ENCODE measurements at regions not wholly inside any gene's neighbourhood (a gene's known extent, or its start where the extent isn't known, plus 50 kb on each side); places are given as distances from the start of the nearest gene placed in this dataset.

GRCh38 chr4:122203407-122203806, 51.3 kb downstream of the BLTP1 start:
- Histone ChIP-seq H3K9me3 (ENCODE audit: control insufficient read depth in 2 of 2, low read length in 2 of 2) (no peaks in the 10 kb centered on the region), H3K4me1 (ENCODE audit: control insufficient read depth, insufficient read depth, low read length) (no peaks in the 10 kb centered on the region), H3K4me3 (ENCODE audit: low read length in 2 of 2) (no peak overlapping the region), H3K27ac (ENCODE audit: low read length) (no peak overlapping the region), H3K9ac (ENCODE audit: low read length in 2 of 2) (no peak overlapping the region), H3K27me3 (ENCODE audit: control insufficient read depth in 1 of 2, insufficient read depth in 2 of 2, low read length in 2 of 2) (no peaks in the 10 kb centered on the region), H3K36me3 (ENCODE audit: control insufficient read depth in 2 of 2, insufficient read depth in 2 of 2, low read length in 2 of 2) (peaks cover 0 to 31% of the 10 kb centered on the region in 2 donors)

DNA sequence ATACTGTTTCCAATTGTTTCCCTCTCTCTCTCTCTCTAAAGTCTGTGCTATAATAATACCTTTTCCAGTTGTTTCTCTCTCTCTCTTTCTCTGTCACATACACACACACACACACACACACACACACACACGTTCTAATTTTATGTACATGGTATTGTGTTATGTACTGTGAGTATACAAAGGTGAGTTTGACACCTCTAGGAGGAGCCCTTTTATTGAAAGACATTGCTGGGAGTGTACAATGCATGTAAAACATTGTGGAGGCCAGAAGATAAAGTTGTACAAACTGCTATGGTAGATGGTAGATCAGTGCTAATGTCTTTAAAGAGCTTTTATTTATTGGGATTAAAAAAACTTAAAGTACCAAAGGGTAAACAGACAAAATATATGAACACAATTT, 53.6 kb downstream of the BLTP1 start:
- Histone ChIP-seq H3K27ac (ENCODE audit: low read length) (no peak overlapping the region), H3K36me3 (ENCODE audit: control insufficient read depth in 2 of 2, insufficient read depth in 2 of 2, low read length in 2 of 2) (peaks cover 5 to 35% of the 10 kb centered on the region in 2 donors), H3K9me3 (ENCODE audit: control insufficient read depth in 2 of 2, low read length in 2 of 2) (no peaks in the 10 kb centered on the region), H3K27me3 (ENCODE audit: control insufficient read depth in 1 of 2, insufficient read depth in 2 of 2, low read length in 2 of 2) (no peaks in the 10 kb centered on the region), H3K9ac (ENCODE audit: low read length in 2 of 2) (no peak overlapping the region), H3K4me3 (ENCODE audit: low read length in 2 of 2) (no peak overlapping the region), H3K4me1 (ENCODE audit: control insufficient read depth, insufficient read depth, low read length) (no peaks in the 10 kb centered on the region)

GRCh38 chr4:122212880-122213279, 60.7 kb downstream of the BLTP1 start:
- no peak overlapping the region for H3K4me3 ChIP-seq (ENCODE audit: low read length in 2 of 2)
- H3K9me3 ChIP-seq (ENCODE audit: control insufficient read depth in 2 of 2, low read length in 2 of 2), result no peaks in the 10 kb centered on the region
- peaks cover 9 to 18% of the 10 kb centered on the region in 2 donors for H3K36me3 ChIP-seq (ENCODE audit: control insufficient read depth in 2 of 2, insufficient read depth in 2 of 2, low read length in 2 of 2)
- no peaks in the 10 kb centered on the region for H3K4me1 ChIP-seq (ENCODE audit: control insufficient read depth, insufficient read depth, low read length)
- no peaks in the 10 kb centered on the region for H3K27me3 ChIP-seq (ENCODE audit: control insufficient read depth in 1 of 2, insufficient read depth in 2 of 2, low read length in 2 of 2)
- no peak overlapping the region for H3K27ac ChIP-seq (ENCODE audit: low read length)
- no peak overlapping the region for H3K9ac ChIP-seq (ENCODE audit: low read length in 2 of 2)

DNA sequence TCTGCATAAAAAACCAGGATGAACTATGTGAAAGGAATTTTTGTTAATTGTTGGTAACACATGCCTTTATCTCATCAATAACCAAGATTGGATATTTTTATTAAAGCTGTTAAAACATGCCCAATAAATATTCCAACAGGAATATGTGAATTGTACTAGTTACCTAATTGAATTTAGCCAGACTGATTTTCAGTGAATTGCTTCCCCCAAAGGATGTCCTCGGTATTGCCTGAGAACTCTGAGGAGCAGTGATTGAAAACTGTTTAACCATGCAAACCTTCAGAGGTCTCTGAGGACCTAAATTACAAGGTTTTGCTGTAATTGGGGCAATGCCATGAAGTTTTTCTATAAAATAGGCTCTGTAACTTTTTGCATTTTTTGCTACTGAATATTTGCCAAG, 66.6 kb downstream of the BLTP1 start:
- no peaks in the 10 kb centered on the region for H3K27me3 ChIP-seq (ENCODE audit: control insufficient read depth in 1 of 2, insufficient read depth in 2 of 2, low read length in 2 of 2)
- H3K9me3 ChIP-seq (ENCODE audit: control insufficient read depth in 2 of 2, low read length in 2 of 2), result no peaks in the 10 kb centered on the region
- H3K4me1 ChIP-seq (ENCODE audit: control insufficient read depth, insufficient read depth, low read length), result no peaks in the 10 kb centered on the region
- no peak overlapping the region for H3K9ac ChIP-seq (ENCODE audit: low read length in 2 of 2)
- peaks cover 8 to 21% of the 10 kb centered on the region in 2 donors for H3K36me3 ChIP-seq (ENCODE audit: control insufficient read depth in 2 of 2, insufficient read depth in 2 of 2, low read length in 2 of 2)
- no peak overlapping the region for H3K4me3 ChIP-seq (ENCODE audit: low read length in 2 of 2)
- no peak overlapping the region for H3K27ac ChIP-seq (ENCODE audit: low read length)

GRCh38 chr4:122219356-122219755, 67.2 kb downstream of the BLTP1 start:
- H3K27ac ChIP-seq (ENCODE audit: low read length), result no peak overlapping the region
- H3K4me1 ChIP-seq (ENCODE audit: control insufficient read depth, insufficient read depth, low read length), result no peaks in the 10 kb centered on the region
- no peaks in the 10 kb centered on the region for H3K27me3 ChIP-seq (ENCODE audit: control insufficient read depth in 1 of 2, insufficient read depth in 2 of 2, low read length in 2 of 2)
- H3K36me3 ChIP-seq (ENCODE audit: control insufficient read depth in 2 of 2, insufficient read depth in 2 of 2, low read length in 2 of 2), result peaks cover 9 to 23% of the 10 kb centered on the region in 2 donors
- no peaks in the 10 kb centered on the region for H3K9me3 ChIP-seq (ENCODE audit: control insufficient read depth in 2 of 2, low read length in 2 of 2)
- H3K9ac ChIP-seq (ENCODE audit: low read length in 2 of 2), result no peak overlapping the region
- no peak overlapping the region for H3K4me3 ChIP-seq (ENCODE audit: low read length in 2 of 2)

- H3K4me1 ChIP-seq (ENCODE audit: control insufficient read depth, insufficient read depth, low read length), result no peaks in the 10 kb centered on the region
- no peaks in the 10 kb centered on the region for H3K27me3 ChIP-seq (ENCODE audit: control insufficient read depth in 1 of 2, insufficient read depth in 2 of 2, low read length in 2 of 2)
- H3K27ac ChIP-seq (ENCODE audit: low read length), result no peak overlapping the region
- H3K9me3 ChIP-seq (ENCODE audit: control insufficient read depth in 2 of 2, low read length in 2 of 2), result no peaks in the 10 kb centered on the region
- H3K4me3 ChIP-seq (ENCODE audit: low read length in 2 of 2), result no peak overlapping the region
- no peak overlapping the region for H3K9ac ChIP-seq (ENCODE audit: low read length in 2 of 2)
- peaks cover 11 to 23% of the 10 kb centered on the region in 2 donors for H3K36me3 ChIP-seq (ENCODE audit: control insufficient read depth in 2 of 2, insufficient read depth in 2 of 2, low read length in 2 of 2)
Observed at GRCh38 chr4:122221322-122221721, 69.2 kb downstream of the BLTP1 start.

DNA sequence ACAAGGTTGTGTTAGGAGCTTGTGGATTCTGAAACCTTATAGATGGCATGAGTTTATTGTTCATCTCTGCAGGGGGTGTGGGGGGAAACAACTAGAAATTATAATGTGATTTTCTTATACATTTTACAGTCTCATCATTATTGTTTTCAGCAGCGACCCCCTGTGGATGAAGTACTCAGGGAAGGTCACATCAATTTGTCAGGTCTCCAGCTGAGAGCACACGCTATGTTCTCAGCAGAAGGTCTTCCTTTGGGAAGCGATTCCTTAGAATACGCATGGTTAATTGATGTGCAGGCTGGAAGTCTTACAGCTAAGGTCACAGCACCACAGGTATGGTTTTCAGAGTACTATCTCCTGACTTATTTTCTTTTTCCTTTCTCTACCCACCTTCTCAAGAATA, 72.2 kb downstream of the BLTP1 start:
- Histone ChIP-seq H3K27ac (ENCODE audit: low read length) (no peak overlapping the region), H3K36me3 (ENCODE audit: control insufficient read depth in 2 of 2, insufficient read depth in 2 of 2, low read length in 2 of 2) (peaks cover 11 to 26% of the 10 kb centered on the region in 2 donors), H3K9me3 (ENCODE audit: control insufficient read depth in 2 of 2, low read length in 2 of 2) (no peaks in the 10 kb centered on the region), H3K4me1 (ENCODE audit: control insufficient read depth, insufficient read depth, low read length) (no peaks in the 10 kb centered on the region), H3K9ac (ENCODE audit: low read length in 2 of 2) (no peak overlapping the region), H3K27me3 (ENCODE audit: control insufficient read depth in 1 of 2, insufficient read depth in 2 of 2, low read length in 2 of 2) (no peaks in the 10 kb centered on the region), H3K4me3 (ENCODE audit: low read length in 2 of 2) (no peak overlapping the region)

- H3K4me3 ChIP-seq (ENCODE audit: low read length in 2 of 2), result no peak overlapping the region
- no peaks in the 10 kb centered on the region for H3K27me3 ChIP-seq (ENCODE audit: control insufficient read depth in 1 of 2, insufficient read depth in 2 of 2, low read length in 2 of 2)
- no peaks in the 10 kb centered on the region for H3K9me3 ChIP-seq (ENCODE audit: control insufficient read depth in 2 of 2, low read length in 2 of 2)
- H3K27ac ChIP-seq (ENCODE audit: low read length), result no peak overlapping the region
- H3K36me3 ChIP-seq (ENCODE audit: control insufficient read depth in 2 of 2, insufficient read depth in 2 of 2, low read length in 2 of 2), result peaks cover 8 to 16% of the 10 kb centered on the region in 2 donors
- H3K4me1 ChIP-seq (ENCODE audit: control insufficient read depth, insufficient read depth, low read length), result no peaks in the 10 kb centered on the region
- H3K9ac ChIP-seq (ENCODE audit: low read length in 2 of 2), result no peak overlapping the region
Observed at GRCh38 chr4:122227202-122227601, 75.1 kb downstream of the BLTP1 start.

- H3K27ac ChIP-seq (ENCODE audit: low read length), result no peak overlapping the region
- H3K27me3 ChIP-seq (ENCODE audit: control insufficient read depth in 1 of 2, insufficient read depth in 2 of 2, low read length in 2 of 2), result no peaks in the 10 kb centered on the region
- no peak overlapping the region for H3K4me3 ChIP-seq (ENCODE audit: low read length in 2 of 2)
- no peak overlapping the region for H3K9ac ChIP-seq (ENCODE audit: low read length in 2 of 2)
- H3K9me3 ChIP-seq (ENCODE audit: control insufficient read depth in 2 of 2, low read length in 2 of 2), result no peaks in the 10 kb centered on the region
- H3K36me3 ChIP-seq (ENCODE audit: control insufficient read depth in 2 of 2, insufficient read depth in 2 of 2, low read length in 2 of 2), result peaks cover 2 to 14% of the 10 kb centered on the region in 2 donors
- no peaks in the 10 kb centered on the region for H3K4me1 ChIP-seq (ENCODE audit: control insufficient read depth, insufficient read depth, low read length)
Observed at GRCh38 chr4:122229857-122230256, 77.7 kb downstream of the BLTP1 start.

- Histone ChIP-seq H3K9me3 (ENCODE audit: control insufficient read depth in 2 of 2, low read length in 2 of 2) (no peaks in the 10 kb centered on the region), H3K4me1 (ENCODE audit: control insufficient read depth, insufficient read depth, low read length) (no peaks in the 10 kb centered on the region), H3K4me3 (ENCODE audit: low read length in 2 of 2) (no peak overlapping the region), H3K27ac (ENCODE audit: low read length) (no peak overlapping the region), H3K36me3 (ENCODE audit: control insufficient read depth in 2 of 2, insufficient read depth in 2 of 2, low read length in 2 of 2) (peaks cover 2 to 14% of the 10 kb centered on the region in 2 donors), H3K9ac (ENCODE audit: low read length in 2 of 2) (no peak overlapping the region), H3K27me3 (ENCODE audit: control insufficient read depth in 1 of 2, insufficient read depth in 2 of 2, low read length in 2 of 2) (no peaks in the 10 kb centered on the region)
Observed at GRCh38 chr4:122232633-122233032, 80.5 kb downstream of the BLTP1 start.

DNA sequence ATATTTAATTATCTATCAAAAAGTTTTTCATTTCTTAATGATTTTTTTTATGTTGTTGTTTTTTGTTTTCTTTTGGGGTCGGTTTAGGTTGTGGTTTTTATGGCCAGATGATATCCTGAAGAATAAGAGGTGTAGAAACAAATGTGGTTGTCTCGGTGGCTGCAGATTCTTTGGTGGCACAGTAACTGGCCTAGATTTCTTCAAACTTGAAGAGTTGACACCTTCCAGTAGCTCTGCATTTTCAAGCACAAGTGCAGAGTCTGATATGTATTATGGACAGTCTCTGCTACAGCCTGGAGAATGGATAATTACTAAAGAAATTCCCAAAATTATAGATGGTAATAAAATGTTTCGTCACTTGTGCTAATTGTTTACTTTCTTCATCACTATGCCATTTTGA, 82.6 kb downstream of the BLTP1 start:
- Histone ChIP-seq H3K36me3 (ENCODE audit: control insufficient read depth in 2 of 2, insufficient read depth in 2 of 2, low read length in 2 of 2) (peaks cover 7 to 19% of the 10 kb centered on the region in 2 donors), H3K27ac (ENCODE audit: low read length) (no peak overlapping the region), H3K27me3 (ENCODE audit: control insufficient read depth in 1 of 2, insufficient read depth in 2 of 2, low read length in 2 of 2) (no peaks in the 10 kb centered on the region), H3K4me3 (ENCODE audit: low read length in 2 of 2) (no peak overlapping the region), H3K9me3 (ENCODE audit: control insufficient read depth in 2 of 2, low read length in 2 of 2) (no peaks in the 10 kb centered on the region), H3K9ac (ENCODE audit: low read length in 2 of 2) (no peak overlapping the region), H3K4me1 (ENCODE audit: control insufficient read depth, insufficient read depth, low read length) (no peaks in the 10 kb centered on the region)

Measured in stomach smooth muscle (tissue), 2 donors.